NT2/D1 (cell line): ENCODE measurements at regions not wholly inside any gene's neighbourhood (a gene's known extent, or its start where the extent isn't known, plus 50 kb on each side); places are given as distances from the start of the nearest gene placed in this dataset.
"Not testable (repeated sequence)": the region's sequence is repeated elsewhere in the genome, so short reads cannot be mapped to it uniquely, and the experiment has no call there.

ENCODE experiments used
- YY1 ChIP-seq: IDR thresholded peaks from 2 replicates; pipeline ENCODE4 v1.6.1; 2011; ENCODE audit not compliant: insufficient read length, insufficient read depth
- ZNF274 ChIP-seq: IDR thresholded peaks from 2 replicates; pipeline ENCODE4 v1.6.1; 2011; ENCODE audit warnings: mild to moderate bottlenecking, low read depth, low read length

GRCh38 chr20:25852968-25853717, 156.5 kb upstream of the ZNF337 start:
- not testable (repeated sequence) for TF ChIP-seq YY1, ZNF274
